GM21529 (cell line): ENCODE measurements at regions not wholly inside any gene's neighbourhood (a gene's known extent, or its start where the extent isn't known, plus 50 kb on each side); places are given as distances from the start of the nearest gene placed in this dataset.

Experiments
- ATAC-seq: cut with Tn5 transposase; IDR thresholded peaks from one replicate; pipeline ENCODE4 v1.9.1; 2021; ENCODE audit not compliant: unreplicated experiment

- ATAC-seq: no peak
Measured at GRCh38 chr12:90899456-90900182, 55.4 kb downstream of the CCER1 start.

- no peak for ATAC-seq
Measured at GRCh38 chr12:90897986-90898385, 57.0 kb downstream of the CCER1 start.

GRCh38 chr12:90897316-90897715, 57.7 kb downstream of the CCER1 start:
- no peak for ATAC-seq

- no peak for ATAC-seq
Measured at GRCh38 chr12:90896821-90897220, 58.2 kb downstream of the CCER1 start.

GRCh38 chr12:90896164-90896563, 58.8 kb downstream of the CCER1 start:
- no peak for ATAC-seq

- no peak for ATAC-seq
Measured at GRCh38 chr12:90888316-90888715, 66.7 kb downstream of the CCER1 start.

- no peak for ATAC-seq
Measured at GRCh38 chr12:90883456-90883855, 71.5 kb downstream of the CCER1 start.

- no peak for ATAC-seq
Measured at GRCh38 chr12:90871726-90872096, 83.3 kb downstream of the CCER1 start.

- no peak for ATAC-seq
Measured at GRCh38 chr12:90870971-90871725, 83.8 kb downstream of the CCER1 start.

- no peak for ATAC-seq
Measured at GRCh38 chr12:90868626-90869025, 86.3 kb downstream of the CCER1 start.

GRCh38 chr12:90859591-90859990, 95.4 kb downstream of the CCER1 start:
- ATAC-seq: no peak

- ATAC-seq: no peak
Measured at GRCh38 chr12:90858252-90858651, 96.7 kb downstream of the CCER1 start.

GRCh38 chr12:90855534-90855933, 99.4 kb downstream of the CCER1 start:
- no peak for ATAC-seq

- peak; percentile 81 for ATAC-seq
Measured at GRCh38 chr12:90854136-90854689, 100.8 kb downstream of the CCER1 start.

GRCh38 chr12:90851800-90852718, 102.9 kb downstream of the CCER1 start:
- no peak for ATAC-seq

- no peak for ATAC-seq
Measured at GRCh38 chr12:90842477-90842876, 112.5 kb downstream of the CCER1 start.

GRCh38 chr12:90841336-90841735, 113.6 kb downstream of the CCER1 start:
- ATAC-seq: no peak

GRCh38 chr12:90839346-90839745, 115.6 kb downstream of the CCER1 start:
- no peak for ATAC-seq

- ATAC-seq: no peak
Measured at GRCh38 chr12:90836689-90837088, 118.3 kb downstream of the CCER1 start.

- ATAC-seq: no peak
Measured at GRCh38 chr12:90833228-90833627, 121.7 kb downstream of the CCER1 start.

- no peak for ATAC-seq
Measured at GRCh38 chr12:90832427-90832826, 122.5 kb downstream of the CCER1 start.
